Kidney epithelial cell (primary cell): ENCODE measurements at regions not wholly inside any gene's neighbourhood (a gene's known extent, or its start where the extent isn't known, plus 50 kb on each side); places are given as distances from the start of the nearest gene placed in this dataset.
A peak's percentile ranks its signal among the peaks of the same experiment; 100 is the strongest.

Experiments used
- DNase-seq: peaks from one replicate; pipeline ENCODE4 v3.0.0-alpha.2; 2010; ENCODE audit warnings: low read depth
- H3K27me3 ChIP-seq: 2 replicates; pipeline ENCODE4 v1.6.0; 2011; ENCODE audit warnings: low read length; ENCODE audit not compliant: control insufficient read depth, insufficient read depth
- H3K36me3 ChIP-seq: 2 replicates; pipeline ENCODE4 v1.5.1; 2011; ENCODE audit warnings: low read length; ENCODE audit not compliant: control insufficient read depth, insufficient read depth
- H3K4me3 ChIP-seq: 2 replicates; pipeline ENCODE4 v1.5.1; 2011; ENCODE audit warnings: low read depth, mild to moderate bottlenecking, control low read depth, low read length
- CTCF ChIP-seq: IDR thresholded peaks from 2 replicates; pipeline ENCODE4 v1.5.1; 2011; ENCODE audit warnings: mild to moderate bottlenecking, moderate library complexity, low read length, control low read depth, inconsistent platforms; ENCODE audit not compliant: insufficient read depth, poor library complexity, severe bottlenecking

GRCh38 chr1:115491298-115492018 is 150.3 kb upstream of the VANGL1 start:
- Histone ChIP-seq H3K4me3 (no peak overlapping the region), H3K27me3 (no peaks in the 10 kb centered on the region), H3K36me3 (no peaks in the 10 kb centered on the region)
- no peak for TF ChIP-seq CTCF
- DNase-seq, result no peak

- H3K36me3 ChIP-seq, result no peaks in the 10 kb centered on the region
- H3K27me3 ChIP-seq, result peaks cover 3% of the 10 kb centered on the region
- H3K4me3 ChIP-seq, result peak overlapping the region; percentile 28
- no peak for TF ChIP-seq CTCF
- DNase-seq, result no peak
Observed at GRCh38 chr1:115479055-115479482, 141.0 kb upstream of the NGF start.

- H3K36me3 ChIP-seq, result no peaks in the 10 kb centered on the region
- H3K27me3 ChIP-seq, result peaks cover 3% of the 10 kb centered on the region
- H3K4me3 ChIP-seq, result no peak overlapping the region
- TF ChIP-seq CTCF, result no peak
- no peak for DNase-seq
Observed at GRCh38 chr1:115477071-115477470, 139.0 kb upstream of the NGF start.

GRCh38 chr1:115476616-115477015 is 138.6 kb upstream of the NGF start:
- no peak for DNase-seq
- Histone ChIP-seq H3K36me3 (no peaks in the 10 kb centered on the region), H3K27me3 (peaks cover 3% of the 10 kb centered on the region), H3K4me3 (no peak overlapping the region)
- TF ChIP-seq CTCF, result no peak

- Histone ChIP-seq H3K27me3 (peaks cover 3% of the 10 kb centered on the region), H3K36me3 (no peaks in the 10 kb centered on the region), H3K4me3 (no peak overlapping the region)
- no peak for TF ChIP-seq CTCF
- DNase-seq, result no peak
Observed at GRCh38 chr1:115475901-115476300, 137.9 kb upstream of the NGF start.

GRCh38 chr1:115475252-115475651 is 137.2 kb upstream of the NGF start:
- Histone ChIP-seq H3K36me3 (no peaks in the 10 kb centered on the region), H3K27me3 (peaks cover 3% of the 10 kb centered on the region), H3K4me3 (no peak overlapping the region)
- TF ChIP-seq CTCF, result no peak
- DNase-seq, result no peak
